GM13977 (cell line): ENCODE measurements at regions not wholly inside any gene's neighbourhood (a gene's known extent, or its start where the extent isn't known, plus 50 kb on each side); places are given as distances from the start of the nearest gene placed in this dataset.
"Not testable (repeated sequence)": the region's sequence is repeated elsewhere in the genome, so short reads cannot be mapped to it uniquely, and the experiment has no call there.

ENCODE experiments used
- DNase-seq: peaks from one replicate; pipeline ENCODE4 v3.0.0; 2012; ENCODE audit warnings: low spot score
- in situ Hi-C: fragments of 300-500 bp; cut with MboI; formaldehyde crosslinking; loops from one replicate; pipeline ENCODE4 v1.12.0; 2022; ENCODE audit warnings: low sequenced_read_pairs, low pct_unique_long_range_greater_than_20kb, mixed read lengths, inconsistent platforms; ENCODE audit not compliant: unreplicated experiment
- TF ChIP-seq, protein P1 (sequence below): IDR thresholded peaks from 2 replicates; pipeline ENCODE4 v1.5.1; 2012; ENCODE audit warnings: mild to moderate bottlenecking, control low read depth; ENCODE audit not compliant: insufficient read depth; ENCODE audit errors: extremely low read depth, missing control alignments

- in situ Hi-C loops: no loop called here
- TF ChIP-seq, protein P1, sequence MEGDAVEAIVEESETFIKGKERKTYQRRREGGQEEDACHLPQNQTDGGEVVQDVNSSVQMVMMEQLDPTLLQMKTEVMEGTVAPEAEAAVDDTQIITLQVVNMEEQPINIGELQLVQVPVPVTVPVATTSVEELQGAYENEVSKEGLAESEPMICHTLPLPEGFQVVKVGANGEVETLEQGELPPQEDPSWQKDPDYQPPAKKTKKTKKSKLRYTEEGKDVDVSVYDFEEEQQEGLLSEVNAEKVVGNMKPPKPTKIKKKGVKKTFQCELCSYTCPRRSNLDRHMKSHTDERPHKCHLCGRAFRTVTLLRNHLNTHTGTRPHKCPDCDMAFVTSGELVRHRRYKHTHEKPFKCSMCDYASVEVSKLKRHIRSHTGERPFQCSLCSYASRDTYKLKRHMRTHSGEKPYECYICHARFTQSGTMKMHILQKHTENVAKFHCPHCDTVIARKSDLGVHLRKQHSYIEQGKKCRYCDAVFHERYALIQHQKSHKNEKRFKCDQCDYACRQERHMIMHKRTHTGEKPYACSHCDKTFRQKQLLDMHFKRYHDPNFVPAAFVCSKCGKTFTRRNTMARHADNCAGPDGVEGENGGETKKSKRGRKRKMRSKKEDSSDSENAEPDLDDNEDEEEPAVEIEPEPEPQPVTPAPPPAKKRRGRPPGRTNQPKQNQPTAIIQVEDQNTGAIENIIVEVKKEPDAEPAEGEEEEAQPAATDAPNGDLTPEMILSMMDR: no peak
- no peak for DNase-seq
Measured at GRCh38 chr7:131925636-131926035, 369.2 kb upstream of the PODXL start.

DNA sequence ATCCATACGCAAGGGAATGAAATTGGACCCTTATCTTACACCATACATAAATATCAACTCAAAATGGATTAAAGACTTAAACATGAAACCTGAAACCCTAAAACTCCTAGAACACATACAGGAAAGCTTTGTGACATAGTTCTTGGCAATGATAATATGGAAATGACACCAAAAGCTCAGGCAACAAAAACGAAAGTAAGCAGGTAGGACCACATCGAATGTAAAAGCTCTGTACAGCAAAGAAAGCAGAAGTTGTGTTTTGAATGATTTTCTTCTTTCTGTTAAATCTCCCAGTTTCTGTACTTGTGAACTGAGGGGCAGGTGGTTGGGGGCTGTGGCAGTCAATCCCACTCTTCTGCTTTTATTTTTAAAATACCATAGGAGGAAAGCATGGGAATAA is 368.4 kb upstream of the PODXL start:
- TF ChIP-seq, protein P1: no peak
- in situ Hi-C loops: no loop called here
- no peak for DNase-seq

DNA sequence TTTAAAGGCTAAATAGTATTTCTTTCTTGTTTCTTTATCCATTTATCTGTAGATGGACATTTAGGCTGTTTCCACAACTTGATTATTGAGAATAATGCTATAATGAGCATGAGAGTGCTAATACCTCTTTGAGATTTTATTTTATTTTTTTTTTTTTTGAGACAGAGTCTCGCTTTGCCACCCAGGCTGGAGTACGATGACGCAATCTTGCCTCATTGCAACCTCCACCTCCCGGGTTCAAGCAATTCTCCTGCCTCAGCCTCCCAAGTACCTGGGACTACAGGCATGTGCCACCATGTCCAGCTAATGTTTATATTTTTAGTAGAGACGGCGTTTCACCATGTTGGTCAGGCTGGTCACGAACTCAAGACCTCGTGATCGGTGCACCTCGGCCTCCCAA is 366.5 kb upstream of the PODXL start:
- in situ Hi-C loops, DNase-seq: not testable (repeated sequence)

- in situ Hi-C loops: no loop called here
- TF ChIP-seq, protein P1: no peak
Measured at GRCh38 chr7:131921016-131921415, 364.6 kb upstream of the PODXL start.

DNA sequence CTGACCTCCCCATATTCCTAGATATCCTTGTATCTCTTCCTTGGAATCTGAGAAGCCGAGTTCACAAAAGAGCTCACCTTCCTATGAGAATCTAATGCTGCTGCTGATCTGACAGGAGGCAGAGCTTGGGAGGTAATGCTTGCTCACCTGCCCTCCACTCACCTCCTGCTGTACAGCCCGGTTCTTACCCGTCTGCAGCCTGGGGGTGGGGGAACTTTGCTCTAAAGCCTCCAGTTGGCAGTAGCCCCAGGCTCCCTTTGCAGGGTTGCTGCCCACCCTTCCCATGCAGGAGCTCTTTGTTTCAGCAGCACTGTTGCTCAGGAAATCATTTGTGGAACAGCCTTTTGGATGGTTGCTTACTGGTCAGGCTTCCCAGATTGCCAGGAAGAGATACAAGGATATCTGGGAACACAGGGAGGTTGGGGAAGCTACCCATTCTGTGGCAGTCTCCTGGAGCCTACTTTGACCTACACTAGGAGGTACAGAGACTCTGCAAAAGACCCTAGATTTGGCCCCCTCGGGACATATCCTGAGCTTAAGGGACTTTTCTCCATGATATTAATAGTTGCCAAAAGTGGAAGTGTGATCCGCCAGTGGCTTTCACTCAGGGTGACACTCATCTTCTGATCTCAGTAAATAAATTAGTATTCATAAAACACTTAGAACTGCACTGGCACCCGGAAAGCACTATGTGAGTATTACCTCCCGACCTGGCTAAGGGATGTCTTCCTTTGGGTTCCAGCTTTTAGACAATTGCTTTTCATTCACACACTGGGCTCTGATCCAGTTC is 363.7 kb upstream of the PODXL start:
- TF ChIP-seq, protein P1: no peak
- in situ Hi-C loops: no loop called here
- DNase-seq: peak; percentile 36

More at GRCh38 chr7:131921016-131921415, 364.6 kb upstream of the PODXL start:
- DNase-seq: no peak

DNA sequence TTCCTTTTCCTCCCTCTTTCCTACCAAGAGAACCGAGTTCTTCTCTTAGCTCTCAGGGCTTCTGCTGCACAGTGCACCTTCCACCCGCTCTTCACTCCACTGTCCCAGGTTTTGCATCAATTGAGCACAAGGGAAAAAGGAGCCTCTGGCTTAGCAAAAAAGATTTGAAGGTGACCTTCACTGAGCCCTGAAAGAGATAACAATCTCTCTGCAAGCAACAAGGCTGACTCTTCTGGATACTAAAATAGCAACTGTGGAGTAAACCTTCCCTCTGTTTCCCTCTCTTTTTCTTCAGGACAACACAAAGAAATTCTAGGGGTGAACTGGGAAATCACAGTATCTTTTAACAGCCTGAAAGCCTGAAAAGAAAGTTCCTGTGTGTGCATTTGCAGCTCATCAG is 354.7 kb upstream of the PODXL start:
- TF ChIP-seq, protein P1: no peak
- no peak for DNase-seq
- in situ Hi-C loops: no loop called here

GRCh38 chr7:131909151-131909768 is 352.8 kb upstream of the PODXL start:
- no peak for DNase-seq
- TF ChIP-seq, protein P1: no peak
- in situ Hi-C loops: no loop called here
